ENCODE measurements at regions not wholly inside any gene's neighbourhood (a gene's known extent, or its start where the extent isn't known, plus 50 kb on each side); places are given as distances from the start of the nearest gene placed in this dataset.

DNA sequence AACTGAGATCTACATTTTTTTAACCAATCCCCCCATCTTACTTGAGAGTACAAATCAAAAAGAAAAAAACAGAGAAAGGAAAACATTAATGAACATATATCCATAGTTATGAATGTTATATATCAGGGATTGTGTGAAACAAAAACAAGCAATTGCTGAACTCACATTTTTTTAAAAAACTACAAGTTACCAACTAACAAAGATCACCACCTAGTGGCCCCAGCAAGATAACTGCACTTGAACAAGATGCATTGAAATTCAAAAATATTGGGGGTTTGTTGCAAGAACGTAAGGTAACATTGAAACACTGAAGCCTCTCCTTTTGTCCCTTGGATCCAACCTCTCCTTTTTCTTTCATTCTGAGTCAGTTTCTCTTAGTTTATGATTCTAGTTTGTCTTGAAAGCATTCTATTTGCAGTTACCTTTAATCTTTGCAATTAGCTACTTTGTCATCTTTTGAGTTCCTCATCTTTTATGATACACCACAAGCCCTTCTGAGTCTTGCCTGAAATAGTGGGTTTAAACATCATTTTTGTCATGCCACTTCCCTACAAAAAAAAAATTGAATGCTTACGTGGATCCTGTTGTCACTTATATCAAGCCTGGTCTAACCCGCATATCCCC, 87.3 kb upstream of the TES start:
- H3K9me3 ChIP-seq (ENCODE audit: control insufficient read depth, low read depth, low read length), result no peaks in the 10 kb centered on the region
- FAIRE-seq, result peak; percentile 82
- TF ChIP-seq, protein P1, sequence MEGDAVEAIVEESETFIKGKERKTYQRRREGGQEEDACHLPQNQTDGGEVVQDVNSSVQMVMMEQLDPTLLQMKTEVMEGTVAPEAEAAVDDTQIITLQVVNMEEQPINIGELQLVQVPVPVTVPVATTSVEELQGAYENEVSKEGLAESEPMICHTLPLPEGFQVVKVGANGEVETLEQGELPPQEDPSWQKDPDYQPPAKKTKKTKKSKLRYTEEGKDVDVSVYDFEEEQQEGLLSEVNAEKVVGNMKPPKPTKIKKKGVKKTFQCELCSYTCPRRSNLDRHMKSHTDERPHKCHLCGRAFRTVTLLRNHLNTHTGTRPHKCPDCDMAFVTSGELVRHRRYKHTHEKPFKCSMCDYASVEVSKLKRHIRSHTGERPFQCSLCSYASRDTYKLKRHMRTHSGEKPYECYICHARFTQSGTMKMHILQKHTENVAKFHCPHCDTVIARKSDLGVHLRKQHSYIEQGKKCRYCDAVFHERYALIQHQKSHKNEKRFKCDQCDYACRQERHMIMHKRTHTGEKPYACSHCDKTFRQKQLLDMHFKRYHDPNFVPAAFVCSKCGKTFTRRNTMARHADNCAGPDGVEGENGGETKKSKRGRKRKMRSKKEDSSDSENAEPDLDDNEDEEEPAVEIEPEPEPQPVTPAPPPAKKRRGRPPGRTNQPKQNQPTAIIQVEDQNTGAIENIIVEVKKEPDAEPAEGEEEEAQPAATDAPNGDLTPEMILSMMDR (optimal IDR thresholded peaks at IDR 0.05 in 1 of 3, IDR thresholded peaks at IDR 0.05 in 1 of 3, conservative IDR thresholded peaks at IDR 0.05 in 1 of 3; ENCODE audit: extremely low read depth in 1 of 3, insufficient read depth in 2 of 3, low read length in 3 of 3), result peak in 2 of 3 experiments; percentile 61 to 62
- no peak for TF ChIP-seq EZH2 (IDR thresholded peaks at IDR 0.05; ENCODE audit: low read length)
- H3K4me2 ChIP-seq (ENCODE audit: control insufficient read depth, extremely low read depth, insufficient read depth, low read depth, low read length), result no peak overlapping the region
- H3K36me3 ChIP-seq (ENCODE audit: control insufficient read depth in 2 of 2, extremely low read depth in 1 of 2, insufficient read depth in 2 of 2, low read length in 2 of 2), result no peaks in the 10 kb centered on the region
- no peaks in the 10 kb centered on the region for H3K4me1 ChIP-seq (ENCODE audit: control insufficient read depth, extremely low read depth, insufficient read depth, low read length)
- no peaks in the 10 kb centered on the region for H3K79me2 ChIP-seq (ENCODE audit: control insufficient read depth, insufficient read depth, low read length)
- no peak overlapping the region for H3K27ac ChIP-seq (ENCODE audit: control insufficient read depth, insufficient read depth, low read length)
- no peak overlapping the region for H3K4me3 ChIP-seq (ENCODE audit: control insufficient read depth in 2 of 3, extremely low read depth in 1 of 3, insufficient read depth in 2 of 3, low read depth in 1 of 3, low read length in 3 of 3)
- DNase-seq (ENCODE audit: low read depth, low spot score), result no peak
- H3K27me3 ChIP-seq (ENCODE audit: control insufficient read depth, extremely low read depth, insufficient read depth, low read length), result no peaks in the 10 kb centered on the region
- H2AFZ ChIP-seq (ENCODE audit: control insufficient read depth, low read length), result no peak overlapping the region
- no peaks in the 10 kb centered on the region for H3K9me1 ChIP-seq (ENCODE audit: control insufficient read depth, extremely low read depth, insufficient read depth, low read length)
- H4K20me1 ChIP-seq (ENCODE audit: control insufficient read depth, extremely low read depth, insufficient read depth, low read length), result no peaks in the 10 kb centered on the region
- dilution Hi-C loops (cut with MboI; ENCODE audit: extremely low pct_ligation_motif_present, low sequenced_read_pairs), result no loop called here
- H3K9ac ChIP-seq (ENCODE audit: control insufficient read depth, extremely low read depth, insufficient read depth, low read length), result no peak overlapping the region

DNA sequence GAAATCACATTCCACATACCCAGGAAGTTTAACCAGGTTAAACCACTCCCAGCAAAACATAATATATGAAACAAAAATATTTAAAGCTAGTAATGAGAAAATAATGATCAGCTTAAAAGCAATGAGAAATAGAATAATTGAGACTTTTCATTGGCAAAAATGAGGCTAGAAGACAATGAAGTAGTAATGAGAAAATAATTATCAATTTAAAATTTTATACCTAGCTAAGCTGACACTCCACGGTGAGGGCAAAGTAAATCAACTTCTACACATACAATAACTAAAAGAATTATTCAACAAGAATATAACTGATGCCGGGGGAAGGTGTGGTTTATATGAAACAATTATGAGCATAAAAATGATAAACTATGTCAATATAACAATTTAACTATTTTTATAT, 82.2 kb upstream of the TES start:
- Histone ChIP-seq H4K20me1 (ENCODE audit: control insufficient read depth, extremely low read depth, insufficient read depth, low read length) (no peaks in the 10 kb centered on the region), H3K36me3 (ENCODE audit: control insufficient read depth in 2 of 2, extremely low read depth in 1 of 2, insufficient read depth in 2 of 2, low read length in 2 of 2) (no peaks in the 10 kb centered on the region), H3K79me2 (ENCODE audit: control insufficient read depth, insufficient read depth, low read length) (no peaks in the 10 kb centered on the region), H3K4me3 (ENCODE audit: control insufficient read depth in 2 of 3, extremely low read depth in 1 of 3, insufficient read depth in 2 of 3, low read depth in 1 of 3, low read length in 3 of 3) (no peak overlapping the region), H2AFZ (ENCODE audit: control insufficient read depth, low read length) (no peak overlapping the region), H3K27me3 (ENCODE audit: control insufficient read depth, extremely low read depth, insufficient read depth, low read length) (no peaks in the 10 kb centered on the region), H3K9ac (ENCODE audit: control insufficient read depth, extremely low read depth, insufficient read depth, low read length) (no peak overlapping the region), H3K4me1 (ENCODE audit: control insufficient read depth, extremely low read depth, insufficient read depth, low read length) (no peaks in the 10 kb centered on the region), H3K9me3 (ENCODE audit: control insufficient read depth, low read depth, low read length) (no peaks in the 10 kb centered on the region), H3K9me1 (ENCODE audit: control insufficient read depth, extremely low read depth, insufficient read depth, low read length) (no peaks in the 10 kb centered on the region), H3K27ac (ENCODE audit: control insufficient read depth, insufficient read depth, low read length) (no peak overlapping the region), H3K4me2 (ENCODE audit: control insufficient read depth, extremely low read depth, insufficient read depth, low read depth, low read length) (no peak overlapping the region)
- FAIRE-seq (no peak), DNase-seq (ENCODE audit: low read depth, low spot score) (no peak)
- TF ChIP-seq, protein P1 (optimal IDR thresholded peaks at IDR 0.05 in 1 of 3, IDR thresholded peaks at IDR 0.05 in 1 of 3, conservative IDR thresholded peaks at IDR 0.05 in 1 of 3; ENCODE audit: extremely low read depth in 1 of 3, insufficient read depth in 2 of 3, low read length in 3 of 3), result no peak
- no peak for TF ChIP-seq EZH2 (IDR thresholded peaks at IDR 0.05; ENCODE audit: low read length)
- dilution Hi-C loops (cut with MboI; ENCODE audit: extremely low pct_ligation_motif_present, low sequenced_read_pairs), result no loop called here

Measured in keratinocyte (primary cell).